Suppressor macrophage treated with lipopolysaccharide for 4 hours (primary cell): ENCODE measurements at regions not wholly inside any gene's neighbourhood (a gene's known extent, or its start where the extent isn't known, plus 50 kb on each side); places are given as distances from the start of the nearest gene placed in this dataset.

ENCODE experiments used
- DNase-seq: peaks from one replicate; pipeline ENCODE4 v3.0.0-alpha.2; 2020

DNA sequence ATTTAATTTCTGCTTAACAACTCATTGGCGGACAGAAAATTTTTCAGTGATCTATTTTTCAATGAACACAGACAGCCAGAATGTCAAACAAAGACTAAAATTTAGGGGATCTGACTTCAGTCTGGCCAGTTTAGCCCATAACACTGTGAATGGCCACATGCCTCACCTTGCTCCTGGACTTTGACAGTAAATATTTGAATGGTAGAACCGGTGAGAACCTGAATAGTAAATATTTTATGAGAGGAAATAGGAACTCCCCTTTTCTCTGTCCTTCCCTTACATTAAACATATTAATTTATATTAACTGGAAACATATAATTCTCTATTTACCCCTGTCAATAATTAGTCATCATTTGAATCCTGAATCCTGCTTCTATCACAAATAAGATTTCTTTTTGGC, 942.1 kb downstream of the KCNJ2 start:
- DNase-seq = no peak

DNA sequence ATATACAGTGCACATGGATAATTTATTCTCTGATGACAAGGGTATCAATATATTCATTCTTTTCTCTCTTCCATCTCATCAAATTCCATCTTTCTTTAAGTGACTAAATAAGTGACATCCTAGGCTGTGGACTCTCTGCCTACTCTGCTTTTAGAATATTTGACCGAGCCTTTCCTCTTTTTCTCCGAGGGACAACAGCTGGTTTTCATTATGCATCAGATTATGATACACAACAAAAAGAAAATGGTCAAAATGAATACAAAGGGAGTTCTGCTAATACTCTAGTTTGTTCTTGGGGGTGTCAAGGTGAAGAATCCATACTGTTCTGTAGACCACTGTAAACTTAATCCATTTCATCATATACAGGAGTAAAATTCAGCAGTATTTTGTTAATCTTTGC, 942.6 kb downstream of the KCNJ2 start:
- DNase-seq = no peak

DNA sequence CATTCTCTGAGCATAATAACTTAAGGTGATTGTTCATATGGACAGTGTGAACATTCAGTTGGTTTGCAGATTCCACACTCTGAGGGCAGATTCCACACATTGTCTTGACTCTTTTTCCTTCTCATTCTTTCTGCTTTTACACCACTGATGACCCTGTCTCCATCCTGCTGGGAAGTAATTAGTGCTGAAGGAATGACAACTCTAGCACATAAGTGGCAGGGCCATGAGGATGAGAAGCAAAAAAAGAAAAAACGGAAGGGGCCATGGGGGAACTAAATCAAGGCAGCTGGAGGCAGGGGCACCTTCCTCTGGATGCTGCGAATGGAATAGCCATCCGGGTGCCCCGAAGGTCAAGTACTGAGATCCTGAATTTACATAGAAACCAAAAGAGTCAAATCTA, 944.0 kb downstream of the KCNJ2 start:
- DNase-seq = no peak

DNA sequence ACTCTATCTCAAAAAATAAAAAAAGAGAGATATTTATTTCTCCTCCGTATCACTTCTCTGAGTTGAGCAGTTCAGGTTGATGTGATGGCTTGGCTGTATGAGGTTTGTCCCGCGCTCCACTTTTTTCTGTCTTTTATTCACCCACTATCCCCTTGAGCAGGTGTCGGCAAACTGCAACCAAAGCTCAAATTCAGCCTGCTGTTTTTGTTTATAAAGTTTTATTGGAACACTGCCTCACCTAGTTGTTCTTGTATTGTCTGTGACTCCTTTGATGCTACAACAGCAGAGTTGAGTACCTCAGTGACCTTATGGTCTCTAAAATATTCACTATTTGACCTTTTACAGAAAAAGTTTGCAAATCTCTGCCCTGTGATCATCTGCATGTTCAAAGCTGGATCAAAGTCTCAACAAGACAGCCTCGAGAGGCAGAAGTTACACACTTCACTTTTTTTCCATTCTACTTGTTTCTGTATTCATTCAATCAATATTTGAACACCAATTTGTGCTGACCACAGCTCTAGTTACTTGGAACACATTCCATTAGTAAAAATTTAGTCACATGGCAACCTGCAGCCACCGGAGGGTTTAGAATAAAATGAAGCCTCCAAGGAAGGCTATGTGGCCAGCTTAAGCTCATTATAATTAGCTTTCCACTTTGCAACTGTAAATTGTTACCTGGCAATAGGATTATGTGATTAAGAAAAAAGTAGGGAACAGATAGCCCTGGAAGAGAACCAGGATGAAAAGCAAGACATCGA, 945.8 kb downstream of the KCNJ2 start:
- no peak for DNase-seq

DNA sequence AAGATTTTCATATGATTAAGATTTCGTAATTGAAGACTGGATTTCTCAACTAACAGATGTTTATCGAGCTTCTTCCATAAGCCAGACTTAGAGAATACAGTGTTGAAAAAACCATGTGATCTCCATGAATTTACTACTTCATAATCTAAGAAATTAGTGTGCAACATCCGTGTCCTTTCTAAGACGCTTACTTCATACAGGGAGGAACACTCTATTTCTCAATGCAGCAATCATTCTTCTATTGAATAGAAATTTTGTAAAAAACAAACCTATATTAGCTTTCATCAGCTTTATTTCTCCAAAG, 946.3 kb downstream of the KCNJ2 start:
- DNase-seq = no peak

GRCh38 chr17:71117466-71117865, 948.1 kb downstream of the KCNJ2 start:
- DNase-seq = no peak

GRCh38 chr17:71118039-71118438, 948.7 kb downstream of the KCNJ2 start:
- no peak for DNase-seq

DNA sequence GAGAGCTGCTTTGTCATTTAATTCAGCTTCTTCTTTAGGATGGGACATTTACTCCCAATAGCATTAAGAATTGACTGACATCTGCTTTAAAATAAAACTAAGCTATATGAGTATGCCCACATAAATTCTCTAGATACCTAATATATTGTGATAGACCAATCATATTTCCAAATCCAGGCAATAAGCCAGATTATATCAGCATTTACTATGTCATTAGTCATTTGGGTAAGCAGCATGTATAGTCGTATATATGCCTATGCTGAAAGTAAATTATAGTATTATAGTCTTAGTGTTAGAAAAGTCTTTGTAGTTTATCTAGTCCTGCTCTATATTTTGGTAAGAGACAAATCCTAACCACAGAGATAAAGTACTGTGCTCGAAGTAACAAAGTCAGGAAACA, 958.1 kb downstream of the KCNJ2 start:
- DNase-seq = no peak

DNA sequence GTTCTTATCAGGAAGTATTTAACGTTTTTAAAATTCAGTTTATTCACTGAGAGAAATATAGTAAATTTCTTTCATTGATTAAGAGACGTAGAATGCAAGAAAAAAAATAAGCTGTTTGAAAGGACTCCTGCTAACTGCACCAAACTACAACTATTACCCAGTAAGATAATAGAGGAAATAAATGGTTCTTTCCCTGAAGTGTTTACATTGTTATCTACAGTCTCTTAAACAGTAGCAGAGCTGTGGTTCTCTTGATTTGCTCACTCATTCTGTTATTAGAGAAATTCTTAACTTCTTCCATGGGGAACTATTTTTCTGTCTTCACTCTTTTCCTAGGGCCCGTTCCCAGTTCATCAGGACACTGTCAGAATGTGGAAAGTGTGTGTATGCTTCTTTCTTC, 973.0 kb downstream of the KCNJ2 start:
- DNase-seq = no peak

- DNase-seq = no peak
Observed at GRCh38 chr17:71145486-71145885, 975.3 kb upstream of the SOX9 start.

GRCh38 chr17:71147906-71148305, 972.9 kb upstream of the SOX9 start:
- no peak for DNase-seq

- DNase-seq = no peak
Observed at GRCh38 chr17:71149607-71150006, 971.2 kb upstream of the SOX9 start.

GRCh38 chr17:71157297-71157696, 963.5 kb upstream of the SOX9 start:
- DNase-seq = no peak

- DNase-seq = no peak
Observed at GRCh38 chr17:71158437-71158836, 962.4 kb upstream of the SOX9 start.

GRCh38 chr17:71163121-71163812, 957.6 kb upstream of the SOX9 start:
- no peak for DNase-seq

DNA sequence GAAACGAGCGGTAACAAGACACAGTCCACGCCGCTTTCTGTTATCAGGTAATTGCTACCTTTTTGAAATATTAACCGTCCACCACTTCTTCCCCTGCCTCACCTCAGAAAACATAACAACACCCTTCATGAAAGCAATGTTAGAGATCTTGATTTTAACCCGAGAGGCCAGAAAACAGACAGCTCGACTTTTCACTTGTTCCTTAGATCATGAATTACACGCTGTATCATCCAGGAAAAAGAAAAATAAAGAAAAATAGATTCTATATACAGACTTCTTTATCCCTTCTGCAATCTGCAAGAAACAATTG, 957.1 kb upstream of the SOX9 start:
- no peak for DNase-seq

- no peak for DNase-seq
Observed at GRCh38 chr17:71164561-71164960, 956.3 kb upstream of the SOX9 start.

DNA sequence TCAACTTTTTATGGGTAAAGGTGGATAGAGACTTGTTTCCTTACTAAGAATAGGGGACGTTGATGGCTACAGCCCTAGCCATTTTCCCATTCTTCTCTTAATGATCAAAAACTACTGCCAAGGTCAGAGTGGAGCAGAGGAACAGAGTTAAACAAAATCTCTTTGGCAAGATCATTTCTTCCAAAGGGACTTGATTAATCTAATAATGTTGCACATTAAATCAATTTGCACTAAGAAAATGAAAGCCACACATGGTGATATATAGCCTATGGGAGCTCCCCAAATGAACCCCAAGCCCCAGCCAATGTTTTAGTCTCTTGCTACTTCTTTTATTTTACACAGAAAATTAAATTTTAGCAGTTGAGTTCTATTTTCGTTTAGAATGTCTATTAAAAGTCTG, 954.5 kb upstream of the SOX9 start:
- no peak for DNase-seq

- DNase-seq = no peak
Observed at GRCh38 chr17:71168053-71168741, 952.6 kb upstream of the SOX9 start.

DNA sequence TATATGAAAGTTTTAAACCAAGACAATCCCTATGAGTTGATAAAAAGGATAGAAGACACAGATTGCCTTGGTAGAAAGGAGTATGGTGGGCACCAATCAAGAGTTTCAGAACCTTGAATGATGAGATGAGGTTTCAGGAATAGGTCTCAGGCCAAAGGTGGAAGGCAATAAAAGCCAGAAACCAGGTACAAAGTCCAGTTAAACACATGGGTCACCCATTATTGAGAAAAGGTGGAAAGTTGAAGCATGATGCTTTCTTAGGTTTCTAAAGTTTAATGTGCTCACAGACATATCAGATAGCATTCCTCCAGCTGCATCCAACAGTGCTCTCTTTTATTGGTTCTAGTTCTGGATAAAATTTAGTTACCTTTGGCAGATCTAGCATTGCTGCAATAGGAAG, 950.8 kb upstream of the SOX9 start:
- no peak for DNase-seq

DNA sequence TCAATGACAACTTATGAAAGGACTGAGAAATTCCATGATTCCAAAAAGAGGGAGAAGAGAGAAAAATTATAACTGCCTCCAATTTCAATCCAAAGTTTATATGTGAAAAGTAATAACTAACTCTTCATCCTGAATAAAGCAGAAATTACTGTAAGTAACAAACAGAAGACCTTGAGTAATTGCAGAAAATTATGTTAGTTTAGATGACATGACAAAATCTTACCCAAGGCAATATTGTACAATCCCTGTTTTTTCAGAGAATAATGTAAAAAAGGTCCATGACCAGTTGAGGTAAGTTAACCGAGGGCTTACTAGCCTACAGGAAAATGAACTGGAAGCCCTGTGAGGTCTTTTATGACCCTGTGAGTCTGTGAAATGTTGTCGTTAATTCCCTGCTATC, 949.5 kb upstream of the SOX9 start:
- DNase-seq = no peak

DNA sequence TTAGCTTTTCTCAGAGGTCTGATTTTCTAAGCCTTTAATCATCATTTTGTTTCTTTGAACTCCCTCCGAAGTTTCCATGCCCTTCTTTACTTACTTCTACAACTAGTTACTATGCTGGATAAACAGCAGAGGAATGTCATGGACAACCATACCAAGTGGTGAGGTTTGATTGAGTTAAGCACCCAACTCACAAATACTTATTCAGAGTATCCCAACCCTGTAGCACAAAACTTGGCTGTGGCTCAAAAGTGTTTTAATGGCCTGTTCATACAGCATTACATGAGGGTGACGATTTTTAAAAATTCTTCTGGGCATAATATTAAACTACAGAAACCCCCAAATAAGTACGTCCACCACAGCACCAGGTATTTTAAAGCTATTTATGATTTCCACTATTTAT, 946.8 kb upstream of the SOX9 start:
- DNase-seq = no peak

GRCh38 chr17:71176331-71176730, 944.5 kb upstream of the SOX9 start:
- DNase-seq = no peak

DNA sequence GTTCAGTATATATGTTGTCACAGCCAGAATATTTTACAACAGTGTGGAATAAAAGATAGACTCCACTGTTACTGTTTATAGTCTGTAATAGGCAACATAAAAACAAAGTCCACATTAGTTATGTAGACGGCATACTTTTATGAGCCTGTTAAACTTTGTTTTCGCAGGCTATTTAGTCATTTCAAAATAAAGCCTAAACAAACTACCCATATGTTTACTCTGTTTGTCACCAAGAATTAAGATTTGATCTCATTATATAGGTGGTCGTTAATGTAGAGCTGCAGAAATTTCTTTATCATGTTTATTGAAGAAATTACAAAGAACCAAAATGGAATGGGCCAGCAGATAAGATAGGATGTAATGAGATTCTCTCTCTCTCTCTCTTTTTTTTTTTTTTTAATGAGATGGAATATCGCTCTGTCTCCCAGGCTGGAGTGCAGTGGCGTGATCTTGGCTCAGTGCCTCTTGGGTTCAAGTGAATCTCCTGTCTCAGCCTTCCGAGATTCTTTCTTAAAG, 943.8 kb upstream of the SOX9 start:
- no peak for DNase-seq
